CD14-positive monocyte (primary cell): ENCODE measurements at regions not wholly inside any gene's neighbourhood (a gene's known extent, or its start where the extent isn't known, plus 50 kb on each side); places are given as distances from the start of the nearest gene placed in this dataset.

ENCODE experiments used
- DNase-seq, 3 donors: peaks; one replicate each; pipeline ENCODE4 v3.0.0-alpha.2; 2011 to 2022
- H2AFZ ChIP-seq: 2 replicates; pipeline ENCODE4 v1.6.0; 2012; ENCODE audit warnings: mild to moderate bottlenecking, low read depth, low read length, inconsistent platforms; ENCODE audit not compliant: insufficient read depth, poor library complexity, severe bottlenecking
- H3K27ac ChIP-seq, 2 donors: 1 replicate in 1 of 2; 2 replicates in 1 of 2; pipeline ENCODE4 v1.5.1; 2012 to 2013; ENCODE audit warnings: low read length in 2 of 2, control low read depth in 1 of 2, inconsistent platforms in 1 of 2, low read depth in 1 of 2, mild to moderate bottlenecking in 1 of 2
- H3K27me3 ChIP-seq, 2 donors: one replicate each; pipeline versions ENCODE4 v1.6.0 to v1.6.1; 2011 to 2013; ENCODE audit warnings: low read length in 2 of 2; ENCODE audit not compliant: control insufficient read depth in 2 of 2, insufficient read depth in 2 of 2
- H3K36me3 ChIP-seq, 2 donors: replicated peaks in 1 of 2; 1 replicate in 1 of 2; 2 replicates in 1 of 2; pipeline versions ENCODE4 v1.5.1 to v1.6.1; 2012 to 2013; ENCODE audit warnings: low read length in 2 of 2, control low read depth in 1 of 2, inconsistent platforms in 1 of 2, mild to moderate bottlenecking in 1 of 2; ENCODE audit not compliant: insufficient read depth in 2 of 2, control insufficient read depth in 1 of 2
- H3K4me1 ChIP-seq, 2 donors: 1 replicate in 1 of 2; 2 replicates in 1 of 2; pipeline versions ENCODE4 v1.5.1 to v1.6.1; 2012 to 2013; ENCODE audit warnings: low read length in 2 of 2, control low read depth in 1 of 2, inconsistent platforms in 1 of 2, mild to moderate bottlenecking in 1 of 2, moderate library complexity in 1 of 2; ENCODE audit not compliant: insufficient read depth in 2 of 2, control insufficient read depth in 1 of 2
- H3K4me2 ChIP-seq: replicated peaks from 2 replicates; pipeline ENCODE3; 2012; ENCODE audit warnings: low read length, moderate library complexity, mild to moderate bottlenecking; ENCODE audit not compliant: poor library complexity, severe bottlenecking; ENCODE audit errors: extremely low read depth
- H3K4me3 ChIP-seq, 3 experiments: fragments of 200-600 bp in 1 of 3; sonication (generic) in 1 of 3; replicated peaks in 1 of 3; 1 replicate in 2 of 3; 2 replicates in 1 of 3; pipeline ENCODE4 v1.5.1; 2011 to 2013; ENCODE audit warnings: low read length in 3 of 3, mild to moderate bottlenecking in 3 of 3, control low read depth in 2 of 3, low read depth in 2 of 3, inconsistent platforms in 1 of 3, moderate library complexity in 1 of 3
- H3K79me2 ChIP-seq: 2 replicates; pipeline ENCODE4 v1.6.0; 2012; ENCODE audit warnings: mild to moderate bottlenecking, control low read depth, inconsistent platforms, low read length, moderate library complexity; ENCODE audit not compliant: insufficient read depth
- H3K9ac ChIP-seq: 2 replicates; pipeline ENCODE4 v1.6.0; 2017; ENCODE audit warnings: low read length, mild to moderate bottlenecking; ENCODE audit not compliant: insufficient read depth, poor library complexity, severe bottlenecking
- H3K9me3 ChIP-seq, 2 donors: replicated peaks in 1 of 2; 1 replicate in 1 of 2; 2 replicates in 1 of 2; pipeline versions ENCODE4 v1.5.1 to v1.6.1; 2012 to 2013; ENCODE audit warnings: low read length in 2 of 2, control low read depth in 1 of 2; ENCODE audit not compliant: control insufficient read depth in 1 of 2, insufficient read depth in 1 of 2
- H4K20me1 ChIP-seq: 2 replicates; pipeline ENCODE4 v1.6.0; 2012; ENCODE audit warnings: mild to moderate bottlenecking, low read length, control low read depth, moderate library complexity; ENCODE audit not compliant: insufficient read depth
- H3K27ac Mint-ChIP-seq, 7 donors: one replicate each; pipeline ENCODE4 v1.8.0; 2020; ENCODE audit warnings: mild to moderate bottlenecking in 7 of 7, mixed read lengths in 7 of 7, moderate library complexity in 6 of 7, inconsistent platforms in 2 of 7
- H3K27me3 Mint-ChIP-seq, 3 donors: one replicate each; pipeline ENCODE4 v1.8.0; 2021 to 2022; ENCODE audit warnings: low read depth in 3 of 3, mild to moderate bottlenecking in 3 of 3, mixed read lengths in 3 of 3, moderate library complexity in 3 of 3, inconsistent platforms in 1 of 3
- H3K36me3 Mint-ChIP-seq, 2 donors: one replicate each; pipeline ENCODE4 v1.8.0; 2020; ENCODE audit warnings: mixed read lengths in 2 of 2, inconsistent platforms in 1 of 2, mild to moderate bottlenecking in 1 of 2
- H3K4me1 Mint-ChIP-seq: one replicate; pipeline ENCODE4 v1.8.0; 2020; ENCODE audit warnings: mild to moderate bottlenecking, mixed read lengths
- H3K4me3 Mint-ChIP-seq, 2 donors: one replicate each; pipeline ENCODE4 v1.8.0; 2020; ENCODE audit warnings: mild to moderate bottlenecking in 2 of 2, mixed read lengths in 2 of 2, moderate library complexity in 1 of 2
- H3K9me3 Mint-ChIP-seq, 7 donors: one replicate each; pipeline ENCODE4 v1.8.0; 2020 to 2022; ENCODE audit warnings: mixed read lengths in 7 of 7, mild to moderate bottlenecking in 6 of 7, moderate library complexity in 6 of 7, inconsistent platforms in 2 of 7
- WGBS: methylation state at CpG from one replicate; pipeline ENCODE4 v1.1.5; 2013; ENCODE audit warnings: missing lambda C conversion rate; ENCODE audit not compliant: insufficient coverage; 5-methylcytosine and 5-hydroxymethylcytosine counted together
- intact Hi-C, 2 donors: fragments of 100-400 bp; cut with micrococcal nuclease; formaldehyde crosslinking; loops; one replicate each; pipeline versions ENCODE4 v1.15.0 to v1.15.1; 2023
- TF ChIP-seq, protein P1 (sequence below): fragments of 200-600 bp; IDR thresholded peaks from one replicate; pipeline ENCODE4 v1.8.0; 2022; ENCODE audit warnings: antibody characterized with exemption, mild to moderate bottlenecking

DNA sequence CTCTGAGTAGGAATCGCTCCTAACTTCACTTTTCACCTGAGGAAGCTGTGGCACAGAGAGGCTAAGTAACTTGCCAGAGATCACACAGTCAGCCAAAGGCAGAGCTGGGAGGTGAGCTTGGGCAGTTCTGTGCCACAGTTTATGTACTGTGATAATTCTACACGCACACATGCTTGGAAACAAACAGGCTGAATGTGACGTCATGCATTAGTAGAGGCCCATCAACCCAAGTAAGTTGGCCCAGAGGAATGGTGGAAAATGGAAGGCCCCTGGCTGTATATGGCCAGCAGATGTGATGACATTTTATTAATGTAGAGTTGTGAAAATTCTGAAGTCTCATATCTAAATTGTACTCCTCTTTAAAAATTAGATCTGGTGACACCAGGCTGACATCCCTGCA, 394.0 kb downstream of the MIAT start:
- Histone ChIP-seq H3K4me2 (no peak overlapping the region), H3K27ac (no peak overlapping the region), H3K36me3 (no peaks in the 10 kb centered on the region), H3K9ac (no peak overlapping the region), H3K9me3 (peaks cover 0 to 4% of the 10 kb centered on the region in 2 donors), H3K79me2 (no peaks in the 10 kb centered on the region), H4K20me1 (no peaks in the 10 kb centered on the region), H2AFZ (no peak overlapping the region), H3K27me3 (peaks cover 0 to 2% of the 10 kb centered on the region in 2 donors), H3K4me1 (no peaks in the 10 kb centered on the region), H3K4me3 (no peak overlapping the region)
- H3K4me3 Mint-ChIP-seq, result no peak overlapping the region
- TF ChIP-seq, protein P1, sequence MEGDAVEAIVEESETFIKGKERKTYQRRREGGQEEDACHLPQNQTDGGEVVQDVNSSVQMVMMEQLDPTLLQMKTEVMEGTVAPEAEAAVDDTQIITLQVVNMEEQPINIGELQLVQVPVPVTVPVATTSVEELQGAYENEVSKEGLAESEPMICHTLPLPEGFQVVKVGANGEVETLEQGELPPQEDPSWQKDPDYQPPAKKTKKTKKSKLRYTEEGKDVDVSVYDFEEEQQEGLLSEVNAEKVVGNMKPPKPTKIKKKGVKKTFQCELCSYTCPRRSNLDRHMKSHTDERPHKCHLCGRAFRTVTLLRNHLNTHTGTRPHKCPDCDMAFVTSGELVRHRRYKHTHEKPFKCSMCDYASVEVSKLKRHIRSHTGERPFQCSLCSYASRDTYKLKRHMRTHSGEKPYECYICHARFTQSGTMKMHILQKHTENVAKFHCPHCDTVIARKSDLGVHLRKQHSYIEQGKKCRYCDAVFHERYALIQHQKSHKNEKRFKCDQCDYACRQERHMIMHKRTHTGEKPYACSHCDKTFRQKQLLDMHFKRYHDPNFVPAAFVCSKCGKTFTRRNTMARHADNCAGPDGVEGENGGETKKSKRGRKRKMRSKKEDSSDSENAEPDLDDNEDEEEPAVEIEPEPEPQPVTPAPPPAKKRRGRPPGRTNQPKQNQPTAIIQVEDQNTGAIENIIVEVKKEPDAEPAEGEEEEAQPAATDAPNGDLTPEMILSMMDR, result no peak
- intact Hi-C loops, result no loop called here
- DNase-seq, result no peak
- no peak overlapping the region for H3K27ac Mint-ChIP-seq
- peaks cover 0 to 2% (median 0%) of the 10 kb centered on the region in 7 donors for H3K9me3 Mint-ChIP-seq
- H3K36me3 Mint-ChIP-seq, result no peaks in the 10 kb centered on the region
- 79% methylated on average over 2 of the region's 3 CpGs for WGBS
- no peaks in the 10 kb centered on the region for H3K4me1 Mint-ChIP-seq
- H3K27me3 Mint-ChIP-seq, result peaks cover 3 to 7% (median 7%) of the 10 kb centered on the region in 3 donors

DNA sequence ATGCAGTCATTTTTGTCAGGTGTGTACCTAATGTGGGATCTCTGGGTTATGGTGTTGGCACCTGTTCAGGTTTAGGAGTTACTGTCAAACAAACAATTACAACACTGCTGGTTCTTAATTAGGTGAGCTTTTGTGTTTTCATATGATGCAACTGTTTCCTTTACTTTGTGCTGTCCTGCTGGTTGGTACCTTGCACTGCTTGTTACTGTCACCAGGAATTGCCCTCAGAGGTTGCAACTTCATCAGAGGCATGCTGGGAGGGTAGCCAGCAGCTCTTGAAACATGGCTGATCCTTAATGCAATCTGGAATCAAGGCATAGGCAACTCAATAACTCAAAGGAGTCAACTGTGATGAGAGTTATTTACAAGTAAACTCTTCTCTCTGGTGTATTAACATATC, 400.3 kb downstream of the MIAT start:
- no peaks in the 10 kb centered on the region for H3K4me1 Mint-ChIP-seq
- peaks cover 0 to 2% (median 0%) of the 10 kb centered on the region in 7 donors for H3K9me3 Mint-ChIP-seq
- TF ChIP-seq, protein P1, result no peak
- H3K4me3 ChIP-seq, result no peak overlapping the region
- H3K27ac ChIP-seq, result no peak overlapping the region
- no peak for DNase-seq
- no peaks in the 10 kb centered on the region for H4K20me1 ChIP-seq
- no peaks in the 10 kb centered on the region for H3K9me3 ChIP-seq
- no peaks in the 10 kb centered on the region for H3K36me3 ChIP-seq
- peaks cover 0 to 3% of the 10 kb centered on the region in 2 donors for H3K27me3 ChIP-seq
- no peaks in the 10 kb centered on the region for H3K79me2 ChIP-seq
- H3K27ac Mint-ChIP-seq, result peak overlapping the region in 1 of 7 donors; percentile 58
- intact Hi-C loops, result no loop called here
- H3K4me2 ChIP-seq, result no peak overlapping the region
- H3K27me3 Mint-ChIP-seq, result peaks cover 0 to 11% (median 6%) of the 10 kb centered on the region in 3 donors
- H3K9ac ChIP-seq, result no peak overlapping the region
- H3K36me3 Mint-ChIP-seq, result no peaks in the 10 kb centered on the region
- no peaks in the 10 kb centered on the region for H3K4me1 ChIP-seq
- H2AFZ ChIP-seq, result no peak overlapping the region
- H3K4me3 Mint-ChIP-seq, result no peak overlapping the region
